ENCODE measurements at regions not wholly inside any gene's neighbourhood (a gene's known extent, or its start where the extent isn't known, plus 50 kb on each side); places are given as distances from the start of the nearest gene placed in this dataset.

GRCh38 chr7:54831644-54832095 lies 72.7 kb upstream of the SEC61G start:
- TF ChIP-seq, protein P1, sequence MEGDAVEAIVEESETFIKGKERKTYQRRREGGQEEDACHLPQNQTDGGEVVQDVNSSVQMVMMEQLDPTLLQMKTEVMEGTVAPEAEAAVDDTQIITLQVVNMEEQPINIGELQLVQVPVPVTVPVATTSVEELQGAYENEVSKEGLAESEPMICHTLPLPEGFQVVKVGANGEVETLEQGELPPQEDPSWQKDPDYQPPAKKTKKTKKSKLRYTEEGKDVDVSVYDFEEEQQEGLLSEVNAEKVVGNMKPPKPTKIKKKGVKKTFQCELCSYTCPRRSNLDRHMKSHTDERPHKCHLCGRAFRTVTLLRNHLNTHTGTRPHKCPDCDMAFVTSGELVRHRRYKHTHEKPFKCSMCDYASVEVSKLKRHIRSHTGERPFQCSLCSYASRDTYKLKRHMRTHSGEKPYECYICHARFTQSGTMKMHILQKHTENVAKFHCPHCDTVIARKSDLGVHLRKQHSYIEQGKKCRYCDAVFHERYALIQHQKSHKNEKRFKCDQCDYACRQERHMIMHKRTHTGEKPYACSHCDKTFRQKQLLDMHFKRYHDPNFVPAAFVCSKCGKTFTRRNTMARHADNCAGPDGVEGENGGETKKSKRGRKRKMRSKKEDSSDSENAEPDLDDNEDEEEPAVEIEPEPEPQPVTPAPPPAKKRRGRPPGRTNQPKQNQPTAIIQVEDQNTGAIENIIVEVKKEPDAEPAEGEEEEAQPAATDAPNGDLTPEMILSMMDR (IDR thresholded peaks at IDR 0.05) = no peak
- TF ChIP-seq POLR2A (IDR thresholded peaks at IDR 0.05) = no peak
